ENCODE measurements at regions not wholly inside any gene's neighbourhood (a gene's known extent, or its start where the extent isn't known, plus 50 kb on each side); places are given as distances from the start of the nearest gene placed in this dataset.

- no peak for DNase-seq
- Mint-ChIP-seq H3K27ac (ENCODE audit: unreplicated experiment) (no peak overlapping the region), H3K27me3 (ENCODE audit: unreplicated experiment) (no peaks in the 10 kb centered on the region), H3K4me1 (ENCODE audit: low read depth, unreplicated experiment) (no peaks in the 10 kb centered on the region), H3K36me3 (ENCODE audit: unreplicated experiment) (peaks cover 23% of the 10 kb centered on the region), H3K4me3 (ENCODE audit: unreplicated experiment) (no peak overlapping the region), H3K9me3 (ENCODE audit: unreplicated experiment) (peaks cover 9% of the 10 kb centered on the region)
- no peak for TF ChIP-seq CTCF (IDR thresholded peaks at IDR 0.05; ENCODE audit: partially characterized antibody, unreplicated experiment)
Measured at GRCh38 chr5:91651704-91652103, 268.6 kb upstream of the ARRDC3 start.

- Mint-ChIP-seq H3K27ac (ENCODE audit: unreplicated experiment) (no peak overlapping the region), H3K9me3 (ENCODE audit: unreplicated experiment) (peaks cover under 1% of the 10 kb centered on the region), H3K36me3 (ENCODE audit: unreplicated experiment) (no peaks in the 10 kb centered on the region), H3K27me3 (ENCODE audit: unreplicated experiment) (no peaks in the 10 kb centered on the region), H3K4me1 (ENCODE audit: low read depth, unreplicated experiment) (no peaks in the 10 kb centered on the region), H3K4me3 (ENCODE audit: unreplicated experiment) (no peak overlapping the region)
- no peak for TF ChIP-seq CTCF (IDR thresholded peaks at IDR 0.05; ENCODE audit: partially characterized antibody, unreplicated experiment)
- DNase-seq, result no peak
Measured at GRCh38 chr5:91645347-91645746, 262.2 kb upstream of the ARRDC3 start.

- Mint-ChIP-seq H3K36me3 (ENCODE audit: unreplicated experiment) (no peaks in the 10 kb centered on the region), H3K27me3 (ENCODE audit: unreplicated experiment) (no peaks in the 10 kb centered on the region), H3K4me3 (ENCODE audit: unreplicated experiment) (no peak overlapping the region), H3K4me1 (ENCODE audit: low read depth, unreplicated experiment) (no peaks in the 10 kb centered on the region), H3K27ac (ENCODE audit: unreplicated experiment) (no peak overlapping the region), H3K9me3 (ENCODE audit: unreplicated experiment) (no peaks in the 10 kb centered on the region)
- DNase-seq, result no peak
- no peak for TF ChIP-seq CTCF (IDR thresholded peaks at IDR 0.05; ENCODE audit: partially characterized antibody, unreplicated experiment)
Measured at GRCh38 chr5:91643797-91644196, 260.7 kb upstream of the ARRDC3 start.

- Mint-ChIP-seq H3K27me3 (ENCODE audit: unreplicated experiment) (no peaks in the 10 kb centered on the region), H3K36me3 (ENCODE audit: unreplicated experiment) (no peaks in the 10 kb centered on the region), H3K4me3 (ENCODE audit: unreplicated experiment) (no peak overlapping the region), H3K4me1 (ENCODE audit: low read depth, unreplicated experiment) (no peaks in the 10 kb centered on the region), H3K9me3 (ENCODE audit: unreplicated experiment) (no peaks in the 10 kb centered on the region), H3K27ac (ENCODE audit: unreplicated experiment) (no peak overlapping the region)
- no peak for DNase-seq
- no peak for TF ChIP-seq CTCF (IDR thresholded peaks at IDR 0.05; ENCODE audit: partially characterized antibody, unreplicated experiment)
Measured at GRCh38 chr5:91642581-91642980, 259.5 kb upstream of the ARRDC3 start.

- H3K36me3 Mint-ChIP-seq (ENCODE audit: unreplicated experiment), result no peaks in the 10 kb centered on the region
- TF ChIP-seq CTCF (IDR thresholded peaks at IDR 0.05; ENCODE audit: partially characterized antibody, unreplicated experiment), result peak; percentile 93
- no peak for DNase-seq
- H3K4me3 Mint-ChIP-seq (ENCODE audit: unreplicated experiment), result no peak overlapping the region
- no peaks in the 10 kb centered on the region for H3K27me3 Mint-ChIP-seq (ENCODE audit: unreplicated experiment)
- no peak overlapping the region for H3K27ac Mint-ChIP-seq (ENCODE audit: unreplicated experiment)
- H3K4me1 Mint-ChIP-seq (ENCODE audit: low read depth, unreplicated experiment), result no peaks in the 10 kb centered on the region
- no peaks in the 10 kb centered on the region for H3K9me3 Mint-ChIP-seq (ENCODE audit: unreplicated experiment)
Measured at GRCh38 chr5:91641730-91642350, 258.7 kb upstream of the ARRDC3 start.

Measured in glutamatergic neuron (in vitro differentiated cells).